OCI-LY3 (cell line): ENCODE measurements at regions not wholly inside any gene's neighbourhood (a gene's known extent, or its start where the extent isn't known, plus 50 kb on each side); places are given as distances from the start of the nearest gene placed in this dataset.

ENCODE experiments used
- EZH2phosphoT487 ChIP-seq: fragments of 200-600 bp; shearing (Covaris generic); IDR thresholded peaks from 2 replicates; pipeline ENCODE4 v1.6.1; 2018; ENCODE audit warnings: antibody characterized with exemption, mixed run types, low read depth
- TF ChIP-seq, protein P1 (sequence below): fragments of 200-600, 300-600 bp; sonication (generic); IDR thresholded peaks from 2 replicates; pipeline ENCODE4 v1.5.1; 2014; ENCODE audit warnings: antibody characterized with exemption, low read length, low read depth

DNA sequence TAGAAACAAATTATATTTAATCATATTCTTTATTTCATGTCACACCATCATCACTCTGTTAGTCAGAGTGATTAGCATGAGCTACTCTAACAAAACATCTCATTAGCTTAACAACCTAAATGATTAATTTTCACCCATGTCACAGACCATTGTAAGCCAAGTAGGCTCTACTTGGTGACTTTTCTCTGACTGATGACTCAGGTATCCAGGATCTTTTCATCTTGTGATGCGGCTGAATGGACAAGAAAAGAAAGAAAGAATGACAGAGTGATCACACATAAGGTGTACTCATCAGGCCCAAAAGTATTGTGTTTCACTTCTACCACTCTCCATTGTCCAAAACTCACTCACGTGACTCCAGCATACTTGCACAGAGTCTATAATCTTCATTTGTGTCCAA lies 299.3 kb downstream of the ANXA1 start:
- TF ChIP-seq, protein P1, sequence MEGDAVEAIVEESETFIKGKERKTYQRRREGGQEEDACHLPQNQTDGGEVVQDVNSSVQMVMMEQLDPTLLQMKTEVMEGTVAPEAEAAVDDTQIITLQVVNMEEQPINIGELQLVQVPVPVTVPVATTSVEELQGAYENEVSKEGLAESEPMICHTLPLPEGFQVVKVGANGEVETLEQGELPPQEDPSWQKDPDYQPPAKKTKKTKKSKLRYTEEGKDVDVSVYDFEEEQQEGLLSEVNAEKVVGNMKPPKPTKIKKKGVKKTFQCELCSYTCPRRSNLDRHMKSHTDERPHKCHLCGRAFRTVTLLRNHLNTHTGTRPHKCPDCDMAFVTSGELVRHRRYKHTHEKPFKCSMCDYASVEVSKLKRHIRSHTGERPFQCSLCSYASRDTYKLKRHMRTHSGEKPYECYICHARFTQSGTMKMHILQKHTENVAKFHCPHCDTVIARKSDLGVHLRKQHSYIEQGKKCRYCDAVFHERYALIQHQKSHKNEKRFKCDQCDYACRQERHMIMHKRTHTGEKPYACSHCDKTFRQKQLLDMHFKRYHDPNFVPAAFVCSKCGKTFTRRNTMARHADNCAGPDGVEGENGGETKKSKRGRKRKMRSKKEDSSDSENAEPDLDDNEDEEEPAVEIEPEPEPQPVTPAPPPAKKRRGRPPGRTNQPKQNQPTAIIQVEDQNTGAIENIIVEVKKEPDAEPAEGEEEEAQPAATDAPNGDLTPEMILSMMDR: no peak
- no peak for TF ChIP-seq EZH2phosphoT487
